Activated CD8-positive, alpha-beta memory T cell treated with anti-CD3 and anti-CD28 coated beads, Interleukin-2, amount 50 U/mL, for 1 hour (primary cell): ENCODE measurements at regions not wholly inside any gene's neighbourhood (a gene's known extent, or its start where the extent isn't known, plus 50 kb on each side); places are given as distances from the start of the nearest gene placed in this dataset.
"Not testable (repeated sequence)": the region's sequence is repeated elsewhere in the genome, so short reads cannot be mapped to it uniquely, and the experiment has no call there.

Source experiments
- DNase-seq: peaks from one replicate; pipeline ENCODE4 v3.0.0-alpha.2; 2020; ENCODE audit errors: extremely low read depth

GRCh38 chr1:9465640-9466039, 73.6 kb upstream of the SLC25A33 start:
- DNase-seq = no peak

GRCh38 chr1:9466780-9467758, 72.2 kb upstream of the SLC25A33 start:
- no peak for DNase-seq

- DNase-seq = not testable (repeated sequence)
Observed at GRCh38 chr1:9469882-9470281, 69.4 kb upstream of the SLC25A33 start.

- no peak for DNase-seq
Observed at GRCh38 chr1:9471679-9472078, 67.6 kb upstream of the SLC25A33 start.

- DNase-seq = no peak
Observed at GRCh38 chr1:9472386-9473031, 66.8 kb upstream of the SLC25A33 start.

- DNase-seq = no peak
Observed at GRCh38 chr1:9473032-9473807, 66.0 kb upstream of the SLC25A33 start.

GRCh38 chr1:9475061-9475627, 64.1 kb upstream of the SLC25A33 start:
- no peak for DNase-seq

GRCh38 chr1:9476790-9477463, 62.3 kb upstream of the SLC25A33 start:
- no peak for DNase-seq

GRCh38 chr1:9477535-9477934, 61.7 kb upstream of the SLC25A33 start:
- DNase-seq = no peak

- DNase-seq = no peak
Observed at GRCh38 chr1:9478021-9478420, 61.2 kb upstream of the SLC25A33 start.

- no peak for DNase-seq
Observed at GRCh38 chr1:9481048-9481447, 58.2 kb upstream of the SLC25A33 start.

- no peak for DNase-seq
Observed at GRCh38 chr1:9482403-9482802, 56.9 kb upstream of the SLC25A33 start.

- DNase-seq = no peak
Observed at GRCh38 chr1:9482816-9483572, 56.3 kb upstream of the SLC25A33 start.

- no peak for DNase-seq
Observed at GRCh38 chr1:9486466-9487140, 52.7 kb upstream of the SLC25A33 start.
